ENCODE measurements at regions not wholly inside any gene's neighbourhood (a gene's known extent, or its start where the extent isn't known, plus 50 kb on each side); places are given as distances from the start of the nearest gene placed in this dataset.

GRCh38 chr2:129181433-129181832, 798.0 kb upstream of the RAB6C start:
- no peak for TF ChIP-seq CTCF (IDR thresholded peaks at IDR 0.05)
- TF ChIP-seq POLR2A (IDR thresholded peaks at IDR 0.05), result no peak
